ENCODE measurements at regions not wholly inside any gene's neighbourhood (a gene's known extent, or its start where the extent isn't known, plus 50 kb on each side); places are given as distances from the start of the nearest gene placed in this dataset.

- Histone ChIP-seq H3K9me3 (no peaks in the 10 kb centered on the region), H3K4me3 (no peak overlapping the region), H3K4me1 (no peaks in the 10 kb centered on the region), H3K27me3 (no peaks in the 10 kb centered on the region), H3K36me3 (no peaks in the 10 kb centered on the region), H3K27ac (no peak overlapping the region)
- TF ChIP-seq CTCF (IDR thresholded peaks at IDR 0.05) = no peak
- TF ChIP-seq POLR2A (IDR thresholded peaks at IDR 0.05) = no peak
- TF ChIP-seq POLR2AphosphoS5 (IDR thresholded peaks at IDR 0.05) = no peak
- no peak for DNase-seq (ENCODE audit: low spot score in 2 of 2)
- intact Hi-C loops (cut with DNase I; ENCODE audit: low total_unique reads) = no loop called here
These were observed 1787.0 kb upstream of the PIK3C3 start for GRCh38 chr18:40168026-40168425.

GRCh38 chr18:40163254-40163653 is 1791.8 kb upstream of the PIK3C3 start:
- H3K9me3 ChIP-seq = no peaks in the 10 kb centered on the region
- TF ChIP-seq POLR2AphosphoS5 (IDR thresholded peaks at IDR 0.05) = no peak
- TF ChIP-seq POLR2A (IDR thresholded peaks at IDR 0.05) = no peak
- TF ChIP-seq CTCF (IDR thresholded peaks at IDR 0.05) = no peak
- no peak overlapping the region for H3K27ac ChIP-seq
- no peaks in the 10 kb centered on the region for H3K27me3 ChIP-seq
- no peak overlapping the region for H3K4me3 ChIP-seq
- DNase-seq (ENCODE audit: low spot score in 2 of 2) = no peak
- H3K4me1 ChIP-seq = no peaks in the 10 kb centered on the region
- intact Hi-C loops (cut with DNase I; ENCODE audit: low total_unique reads) = no loop called here
- no peaks in the 10 kb centered on the region for H3K36me3 ChIP-seq

- intact Hi-C loops (cut with DNase I; ENCODE audit: low total_unique reads) = no loop called here
- TF ChIP-seq POLR2AphosphoS5 (IDR thresholded peaks at IDR 0.05) (no peak), CTCF (IDR thresholded peaks at IDR 0.05) (no peak), POLR2A (IDR thresholded peaks at IDR 0.05) (no peak)
- no peak for DNase-seq (ENCODE audit: low spot score in 2 of 2)
These were observed 1794.7 kb upstream of the PIK3C3 start for GRCh38 chr18:40160361-40160760.

GRCh38 chr18:40159141-40160017 is 1795.7 kb upstream of the PIK3C3 start:
- TF ChIP-seq POLR2A (IDR thresholded peaks at IDR 0.05) (no peak), CTCF (IDR thresholded peaks at IDR 0.05) (peak in 2 of 3 donors; percentile 18 to 28), POLR2AphosphoS5 (IDR thresholded peaks at IDR 0.05) (no peak)
- intact Hi-C loops (cut with DNase I; ENCODE audit: low total_unique reads) = no loop called here
- H3K4me1 ChIP-seq = no peaks in the 10 kb centered on the region
- no peaks in the 10 kb centered on the region for H3K9me3 ChIP-seq
- H3K27me3 ChIP-seq = no peaks in the 10 kb centered on the region
- no peak overlapping the region for H3K4me3 ChIP-seq
- no peak overlapping the region for H3K27ac ChIP-seq
- DNase-seq (ENCODE audit: low spot score in 2 of 2) = no peak
- no peaks in the 10 kb centered on the region for H3K36me3 ChIP-seq

More at GRCh38 chr18:40160361-40160760, 1794.7 kb upstream of the PIK3C3 start:
- Histone ChIP-seq H3K36me3 (no peaks in the 10 kb centered on the region), H3K4me3 (no peak overlapping the region), H3K4me1 (no peaks in the 10 kb centered on the region), H3K27me3 (no peaks in the 10 kb centered on the region), H3K27ac (no peak overlapping the region), H3K9me3 (no peaks in the 10 kb centered on the region)

- DNase-seq (ENCODE audit: low spot score in 2 of 2) = no peak
- intact Hi-C loops (cut with DNase I; ENCODE audit: low total_unique reads) = no loop called here
- H3K27ac ChIP-seq = no peak overlapping the region
- no peaks in the 10 kb centered on the region for H3K27me3 ChIP-seq
- H3K9me3 ChIP-seq = no peaks in the 10 kb centered on the region
- no peak for TF ChIP-seq POLR2AphosphoS5 (IDR thresholded peaks at IDR 0.05)
- no peak for TF ChIP-seq CTCF (IDR thresholded peaks at IDR 0.05)
- no peak for TF ChIP-seq POLR2A (IDR thresholded peaks at IDR 0.05)
- no peak overlapping the region for H3K4me3 ChIP-seq
- H3K36me3 ChIP-seq = no peaks in the 10 kb centered on the region
- H3K4me1 ChIP-seq = no peaks in the 10 kb centered on the region
These were observed 1797.9 kb upstream of the PIK3C3 start for GRCh38 chr18:40157120-40157519.
